ENCODE measurements at regions not wholly inside any gene's neighbourhood (a gene's known extent, or its start where the extent isn't known, plus 50 kb on each side); places are given as distances from the start of the nearest gene placed in this dataset.
"Not testable (repeated sequence)": the region's sequence is repeated elsewhere in the genome, so short reads cannot be mapped to it uniquely, and the experiment has no call there.

DNA sequence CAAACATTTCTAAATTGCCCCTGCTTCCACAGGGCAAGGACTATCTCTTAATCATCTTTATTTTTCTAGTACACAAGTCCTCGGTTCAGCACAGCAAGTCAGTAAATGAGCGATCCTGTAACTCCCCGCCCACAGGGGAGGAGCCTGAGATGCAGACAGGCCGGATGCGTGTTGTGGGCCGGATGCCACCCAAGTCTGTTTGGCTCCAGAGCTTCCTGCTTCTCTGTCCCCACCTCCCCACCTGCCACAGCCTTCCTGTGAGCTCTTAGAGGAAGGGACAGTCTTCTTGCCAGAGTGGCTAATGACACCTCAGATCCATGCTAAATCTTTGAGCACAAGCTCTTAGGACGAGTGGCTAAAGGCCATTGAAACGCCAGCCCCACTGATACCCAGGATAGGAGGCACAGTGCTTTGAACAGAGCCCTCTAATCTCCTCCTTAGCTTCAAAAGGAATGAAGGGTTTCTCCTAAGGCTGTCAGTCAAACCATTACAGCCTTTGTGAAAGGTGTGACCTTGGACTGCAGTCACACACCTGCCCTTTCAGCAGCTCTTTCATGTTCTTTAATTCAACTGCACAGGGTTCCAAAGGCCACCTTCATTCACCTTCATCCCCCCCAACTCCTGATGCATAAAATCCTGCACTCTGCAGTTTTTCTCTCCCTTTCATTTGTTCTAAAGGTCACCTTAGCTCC is 264.3 kb downstream of the TFAP2C start:
- no peak overlapping the region for H3K27ac Mint-ChIP-seq
- DNase-seq, result peak; percentile 71
- intact Hi-C loops (cut with micrococcal nuclease), result no loop called here
- peaks cover 4% of the 10 kb centered on the region for H3K4me1 Mint-ChIP-seq
- no peaks in the 10 kb centered on the region for H3K27me3 Mint-ChIP-seq
- no peaks in the 10 kb centered on the region for H3K9me3 Mint-ChIP-seq
- H3K36me3 Mint-ChIP-seq (ENCODE audit: low read depth), result no peaks in the 10 kb centered on the region
- no peak overlapping the region for H3K4me3 Mint-ChIP-seq

DNA sequence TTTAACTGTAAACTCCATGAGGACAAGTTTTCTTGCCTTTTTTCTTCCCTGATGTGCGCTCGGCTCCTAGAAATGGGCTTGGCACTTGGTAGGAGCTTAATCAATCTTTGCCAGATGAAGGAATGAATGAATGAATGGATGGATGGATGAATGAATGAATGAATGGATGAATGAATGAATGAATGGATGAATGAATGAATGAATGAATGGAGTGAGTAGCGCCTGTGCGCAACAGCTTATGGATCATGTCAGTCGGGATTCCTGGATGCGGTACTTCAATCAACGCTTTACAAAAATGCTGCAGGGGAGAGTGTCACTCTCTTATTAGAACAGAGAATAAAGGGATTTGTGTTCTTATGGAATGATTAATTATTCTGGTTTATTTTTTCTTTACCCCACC is 267.3 kb downstream of the TFAP2C start:
- no peak overlapping the region for H3K27ac Mint-ChIP-seq
- H3K4me3 Mint-ChIP-seq, result no peak overlapping the region
- H3K9me3 Mint-ChIP-seq, result no peaks in the 10 kb centered on the region
- intact Hi-C loops (cut with micrococcal nuclease), result no loop called here
- DNase-seq, result no peak
- no peaks in the 10 kb centered on the region for H3K36me3 Mint-ChIP-seq (ENCODE audit: low read depth)
- H3K4me1 Mint-ChIP-seq, result peaks cover 4% of the 10 kb centered on the region
- H3K27me3 Mint-ChIP-seq, result no peaks in the 10 kb centered on the region

DNA sequence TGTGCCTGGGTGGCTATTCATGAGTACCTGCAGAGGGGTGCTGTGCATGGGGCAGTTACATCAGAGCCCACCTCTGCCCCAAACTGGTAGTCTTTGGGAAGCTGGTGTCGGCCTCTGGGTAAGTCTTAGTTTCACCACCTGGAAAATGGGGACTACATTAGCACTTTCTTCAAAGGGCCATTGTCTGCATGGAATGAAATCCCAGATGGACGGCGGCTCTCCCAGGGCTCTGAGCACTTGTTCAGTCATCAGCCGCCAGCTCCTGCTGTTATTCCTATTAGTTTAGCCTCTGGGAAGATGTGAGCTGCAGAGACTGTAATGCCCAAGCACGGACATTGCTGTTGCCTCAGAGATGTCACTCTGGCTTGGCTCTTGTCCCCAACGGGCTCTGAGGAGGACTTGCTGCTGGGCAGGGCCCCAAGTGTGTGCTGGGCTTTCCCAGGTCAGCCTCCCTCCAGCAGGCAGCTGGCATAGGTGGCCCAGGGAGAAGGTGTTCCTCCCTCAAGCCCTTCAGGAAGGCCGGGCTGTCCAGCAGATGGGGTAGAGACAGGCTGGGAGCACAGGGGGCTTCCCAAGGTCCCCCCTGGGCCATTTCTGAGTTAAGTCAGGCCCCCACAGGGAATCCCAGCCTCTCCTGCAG is 268.3 kb downstream of the TFAP2C start:
- Mint-ChIP-seq H3K9me3 (no peaks in the 10 kb centered on the region), H3K4me1 (peaks cover 4% of the 10 kb centered on the region), H3K27ac (no peak overlapping the region), H3K4me3 (no peak overlapping the region), H3K36me3 (ENCODE audit: low read depth) (no peaks in the 10 kb centered on the region), H3K27me3 (no peaks in the 10 kb centered on the region)
- intact Hi-C loops (cut with micrococcal nuclease), result no loop called here
- no peak for DNase-seq

DNA sequence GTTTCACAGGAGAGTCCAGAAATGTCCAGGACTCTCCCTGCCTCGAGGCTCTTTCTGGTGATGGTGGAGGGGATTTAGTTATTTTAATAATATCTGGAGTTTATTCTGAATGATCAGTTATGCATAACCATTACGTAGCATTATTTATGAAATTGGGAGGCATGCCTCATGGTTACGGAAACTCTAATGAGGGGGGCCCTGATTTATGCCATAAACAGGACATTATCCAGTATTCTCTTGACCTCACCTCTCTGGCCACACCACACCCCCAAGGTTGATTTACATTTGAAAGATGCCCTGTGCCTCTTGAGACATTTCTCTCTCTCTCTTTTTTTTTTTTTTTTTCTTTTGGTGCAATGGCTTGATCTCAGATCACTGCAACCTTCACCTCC is 268.8 kb downstream of the TFAP2C start:
- H3K27me3 Mint-ChIP-seq, result no peaks in the 10 kb centered on the region
- H3K9me3 Mint-ChIP-seq, result no peaks in the 10 kb centered on the region
- no peak overlapping the region for H3K27ac Mint-ChIP-seq
- intact Hi-C loops (cut with micrococcal nuclease), result no loop called here
- H3K36me3 Mint-ChIP-seq (ENCODE audit: low read depth), result no peaks in the 10 kb centered on the region
- H3K4me1 Mint-ChIP-seq, result peaks cover 4% of the 10 kb centered on the region
- H3K4me3 Mint-ChIP-seq, result no peak overlapping the region
- no peak for DNase-seq

DNA sequence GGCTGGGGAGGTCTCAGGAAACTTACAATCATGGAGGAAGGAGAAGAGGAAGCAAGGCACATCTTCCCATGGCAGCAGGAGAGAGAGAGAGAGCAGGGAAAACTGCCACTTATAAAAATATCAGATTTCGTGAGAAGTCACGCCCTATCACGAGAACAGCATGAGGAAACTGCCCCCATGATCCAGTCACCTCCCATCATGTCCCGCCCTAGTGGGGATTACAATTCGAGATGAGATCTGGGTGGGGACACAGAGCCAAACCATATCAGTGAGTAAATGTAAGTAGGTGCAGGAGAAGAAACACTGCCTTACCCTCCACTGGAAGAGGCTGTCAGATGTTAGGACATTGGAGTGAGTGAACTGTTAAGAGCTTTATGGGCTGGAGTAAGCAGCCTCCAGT is 270.4 kb downstream of the TFAP2C start:
- H3K9me3 Mint-ChIP-seq, result no peaks in the 10 kb centered on the region

DNA sequence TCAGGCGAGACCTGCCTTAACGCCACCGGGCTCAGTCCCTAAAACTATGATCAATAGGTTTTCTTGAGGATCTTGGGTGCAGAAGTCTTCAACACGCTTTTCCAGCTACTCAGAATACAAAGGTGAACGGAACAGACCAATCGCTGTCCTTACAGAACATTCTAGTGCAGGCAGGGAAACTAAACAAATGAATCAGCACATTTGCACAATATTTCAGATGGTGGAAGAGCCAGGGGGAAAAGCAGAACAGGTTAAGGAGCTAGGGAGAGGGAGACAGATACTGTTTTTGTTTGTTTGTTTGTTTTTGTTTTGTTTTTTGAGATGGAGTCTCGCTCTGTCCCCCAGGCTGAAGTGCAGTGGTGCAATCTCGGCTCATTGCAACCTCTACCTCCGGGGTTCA is 271.1 kb downstream of the TFAP2C start:
- Mint-ChIP-seq H3K9me3 (no peaks in the 10 kb centered on the region), H3K27ac (no peak overlapping the region), H3K4me3 (no peak overlapping the region), H3K27me3 (no peaks in the 10 kb centered on the region), H3K36me3 (ENCODE audit: low read depth) (no peaks in the 10 kb centered on the region), H3K4me1 (no peaks in the 10 kb centered on the region)
- intact Hi-C loops (cut with micrococcal nuclease), result no loop called here
- DNase-seq, result no peak

More for the DNA sequence above, 270.4 kb downstream of the TFAP2C start:
- H3K4me1 Mint-ChIP-seq, result no peaks in the 10 kb centered on the region
- H3K27ac Mint-ChIP-seq, result no peak overlapping the region
- no peak for DNase-seq
- no peak overlapping the region for H3K4me3 Mint-ChIP-seq
- intact Hi-C loops (cut with micrococcal nuclease), result no loop called here
- no peaks in the 10 kb centered on the region for H3K36me3 Mint-ChIP-seq (ENCODE audit: low read depth)
- no peaks in the 10 kb centered on the region for H3K27me3 Mint-ChIP-seq

DNA sequence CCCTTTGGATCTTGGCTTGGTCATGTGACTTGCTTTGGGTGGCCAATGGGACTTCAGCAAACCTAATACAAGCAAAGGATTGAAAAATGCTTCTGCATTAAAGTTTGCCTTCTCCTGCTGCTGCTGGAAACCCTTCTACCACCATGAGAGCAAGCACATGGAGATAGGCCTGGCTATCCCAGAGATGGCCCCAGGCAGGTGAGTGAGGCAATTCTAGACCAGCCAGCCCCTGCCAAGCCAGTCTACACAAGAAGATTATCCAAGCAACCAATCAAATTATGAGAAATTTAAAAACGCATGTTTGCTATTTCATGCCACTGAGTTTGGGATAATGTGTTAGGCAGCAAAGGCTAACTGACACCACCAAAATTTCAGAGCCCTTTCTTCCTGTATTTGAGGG is 274.3 kb downstream of the TFAP2C start:
- no peak for DNase-seq
- intact Hi-C loops (cut with micrococcal nuclease), result no loop called here
- Mint-ChIP-seq H3K27me3 (no peaks in the 10 kb centered on the region), H3K4me1 (no peaks in the 10 kb centered on the region), H3K36me3 (ENCODE audit: low read depth) (no peaks in the 10 kb centered on the region), H3K9me3 (no peaks in the 10 kb centered on the region), H3K27ac (no peak overlapping the region), H3K4me3 (no peak overlapping the region)

DNA sequence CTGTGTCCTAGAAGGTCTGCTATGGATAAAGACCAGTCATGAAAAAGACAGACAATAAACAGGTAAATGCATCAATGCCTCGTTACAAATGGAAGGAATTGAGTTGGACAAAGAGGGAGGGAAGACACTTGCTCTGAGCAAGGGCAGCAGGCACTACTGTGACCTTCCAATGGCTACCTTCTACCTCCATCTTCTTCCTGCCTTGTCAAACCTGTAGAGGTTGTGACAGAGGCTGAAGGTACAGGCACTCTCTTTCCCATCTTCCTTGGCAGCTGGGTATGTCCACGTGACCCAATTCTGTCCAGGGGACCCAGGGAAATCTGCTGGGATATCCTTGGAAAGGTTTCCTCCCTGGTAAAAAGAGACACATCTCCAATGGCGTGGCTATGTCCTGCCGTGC is 274.8 kb downstream of the TFAP2C start:
- no peak for DNase-seq
- Mint-ChIP-seq H3K4me3 (no peak overlapping the region), H3K36me3 (ENCODE audit: low read depth) (no peaks in the 10 kb centered on the region), H3K27me3 (no peaks in the 10 kb centered on the region), H3K9me3 (no peaks in the 10 kb centered on the region), H3K27ac (no peak overlapping the region), H3K4me1 (no peaks in the 10 kb centered on the region)
- intact Hi-C loops (cut with micrococcal nuclease), result no loop called here

DNA sequence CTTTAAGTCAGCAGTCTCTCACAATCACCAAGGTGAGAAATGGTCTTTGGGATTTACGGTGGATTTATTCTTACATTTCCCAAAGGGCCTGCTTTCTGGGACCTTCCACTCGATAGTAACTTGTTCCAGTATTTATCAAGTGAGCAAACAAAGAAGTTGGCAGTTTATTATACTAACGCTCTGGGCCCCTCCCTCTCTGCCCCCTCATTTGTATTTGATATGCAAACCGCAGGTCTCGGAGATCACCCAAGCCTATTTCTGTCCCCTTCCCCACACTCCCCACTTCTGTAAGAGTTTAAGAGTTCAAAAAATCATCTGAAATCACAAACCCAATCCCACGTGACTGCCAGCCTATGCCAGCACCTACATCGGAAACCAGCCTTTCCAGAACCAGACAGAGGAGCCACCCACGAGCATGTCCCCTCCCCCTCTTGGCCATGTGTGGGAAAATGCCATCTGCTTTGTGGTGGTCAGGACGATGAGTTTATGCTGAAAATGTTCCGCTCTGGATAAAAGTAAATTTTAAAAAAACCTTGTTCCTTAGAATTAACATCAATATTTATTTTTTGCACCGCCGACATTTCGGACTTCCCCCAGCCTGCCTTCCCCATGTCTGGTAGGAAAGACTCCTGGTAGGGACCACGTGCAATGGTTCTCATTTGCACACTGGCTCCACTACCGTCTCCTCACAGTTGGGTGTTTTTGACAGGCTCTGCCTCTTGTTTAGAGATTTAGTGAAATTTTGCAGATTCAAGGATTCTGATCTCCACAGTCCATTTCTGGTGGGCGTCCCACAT is 281.0 kb downstream of the TFAP2C start:
- H3K4me1 Mint-ChIP-seq, result no peaks in the 10 kb centered on the region
- no peaks in the 10 kb centered on the region for H3K36me3 Mint-ChIP-seq (ENCODE audit: low read depth)
- H3K27me3 Mint-ChIP-seq, result no peaks in the 10 kb centered on the region
- H3K9me3 Mint-ChIP-seq, result no peaks in the 10 kb centered on the region
- H3K27ac Mint-ChIP-seq, result no peak overlapping the region
- H3K4me3 Mint-ChIP-seq, result no peak overlapping the region
- intact Hi-C loops (cut with micrococcal nuclease), result no loop called here
- DNase-seq, result no peak

DNA sequence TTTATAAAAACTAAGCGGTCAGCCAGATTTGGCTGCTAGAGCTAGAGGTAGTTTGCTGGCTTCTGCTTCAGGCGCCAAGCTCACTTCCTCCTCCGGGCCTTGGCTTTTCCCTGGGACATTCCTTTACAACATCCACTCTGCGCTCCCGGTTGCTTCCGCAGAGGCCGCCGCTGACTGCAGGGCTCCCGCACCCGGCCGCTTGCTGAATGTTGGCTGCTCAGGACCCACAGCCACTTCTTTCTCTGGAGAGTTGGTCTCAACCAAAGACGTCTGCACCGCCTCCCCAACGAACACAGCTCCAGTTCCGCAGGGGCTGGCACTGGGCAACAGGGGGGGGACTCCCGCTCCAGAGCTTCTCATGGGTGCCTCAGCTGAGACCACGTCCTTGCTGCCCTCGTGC is 282.8 kb downstream of the TFAP2C start:
- no peak for DNase-seq
- Mint-ChIP-seq H3K9me3 (no peaks in the 10 kb centered on the region), H3K36me3 (ENCODE audit: low read depth) (no peaks in the 10 kb centered on the region), H3K27ac (no peak overlapping the region), H3K4me1 (no peaks in the 10 kb centered on the region), H3K4me3 (no peak overlapping the region), H3K27me3 (no peaks in the 10 kb centered on the region)
- intact Hi-C loops (cut with micrococcal nuclease), result no loop called here

DNA sequence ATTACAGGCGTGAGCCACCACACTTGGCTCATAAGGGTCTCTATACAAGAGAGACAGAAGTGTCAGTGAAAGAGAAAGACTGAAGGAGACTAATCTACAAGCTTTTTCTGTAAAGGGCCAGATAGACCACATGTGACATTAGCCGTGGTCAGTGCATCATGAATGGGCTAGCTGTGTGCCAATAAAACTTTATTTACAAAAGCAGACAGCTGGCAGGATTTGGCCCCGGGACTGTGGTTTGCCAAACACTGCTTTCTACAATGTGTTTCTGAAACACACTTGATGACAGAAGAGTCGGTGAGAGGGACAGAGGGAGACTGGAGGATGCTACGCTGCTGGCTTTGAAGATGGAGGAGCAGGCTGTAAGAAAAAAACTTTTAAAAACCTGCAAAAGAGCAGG is 285.4 kb downstream of the TFAP2C start:
- Mint-ChIP-seq H3K9me3 (no peaks in the 10 kb centered on the region), H3K27me3 (no peaks in the 10 kb centered on the region), H3K4me1 (no peaks in the 10 kb centered on the region), H3K27ac (no peak overlapping the region), H3K36me3 (ENCODE audit: low read depth) (no peaks in the 10 kb centered on the region), H3K4me3 (no peak overlapping the region)
- DNase-seq, result no peak
- intact Hi-C loops (cut with micrococcal nuclease), result no loop called here

DNA sequence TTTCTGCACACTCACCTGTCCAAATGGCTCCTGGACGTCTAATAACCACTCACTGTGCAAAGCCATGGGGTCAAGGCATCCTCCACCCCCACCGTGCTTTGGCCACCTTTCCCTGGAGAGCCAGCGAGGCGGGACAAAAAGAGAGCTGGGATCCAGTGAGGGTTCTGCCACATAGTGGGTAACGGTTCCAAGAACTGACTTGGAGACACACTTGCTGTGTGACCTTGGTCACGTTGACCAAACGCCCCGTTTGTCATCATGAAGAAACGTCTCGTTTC is 287.2 kb downstream of the TFAP2C start:
- intact Hi-C loops (cut with micrococcal nuclease), result no loop called here
- no peak overlapping the region for H3K27ac Mint-ChIP-seq
- no peak overlapping the region for H3K4me3 Mint-ChIP-seq
- H3K9me3 Mint-ChIP-seq, result no peaks in the 10 kb centered on the region
- H3K27me3 Mint-ChIP-seq, result no peaks in the 10 kb centered on the region
- no peaks in the 10 kb centered on the region for H3K36me3 Mint-ChIP-seq (ENCODE audit: low read depth)
- no peak for DNase-seq
- no peaks in the 10 kb centered on the region for H3K4me1 Mint-ChIP-seq

DNA sequence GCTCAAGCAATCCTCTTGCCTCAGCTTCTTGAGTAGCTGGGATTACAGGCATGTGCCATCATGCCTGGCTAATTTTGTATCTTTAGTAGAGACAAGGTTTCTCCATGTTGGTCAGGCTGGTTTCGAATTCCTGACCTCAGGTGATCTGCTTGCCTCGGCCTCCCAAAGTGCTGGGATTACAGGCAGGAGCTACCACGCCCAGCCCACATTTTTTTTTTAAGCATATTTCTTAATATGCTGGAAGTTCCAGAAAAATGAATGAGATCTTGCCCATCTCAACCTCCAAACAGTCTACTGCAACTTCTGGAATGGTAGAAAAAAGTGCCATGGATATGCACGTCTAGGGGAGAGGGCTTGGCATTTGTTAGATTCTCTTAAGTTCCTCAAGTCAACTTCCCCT is 290.9 kb downstream of the TFAP2C start:
- intact Hi-C loops (cut with micrococcal nuclease); H3K9me3 Mint-ChIP-seq; H3K36me3 Mint-ChIP-seq (ENCODE audit: low read depth): not testable (repeated sequence)

DNA sequence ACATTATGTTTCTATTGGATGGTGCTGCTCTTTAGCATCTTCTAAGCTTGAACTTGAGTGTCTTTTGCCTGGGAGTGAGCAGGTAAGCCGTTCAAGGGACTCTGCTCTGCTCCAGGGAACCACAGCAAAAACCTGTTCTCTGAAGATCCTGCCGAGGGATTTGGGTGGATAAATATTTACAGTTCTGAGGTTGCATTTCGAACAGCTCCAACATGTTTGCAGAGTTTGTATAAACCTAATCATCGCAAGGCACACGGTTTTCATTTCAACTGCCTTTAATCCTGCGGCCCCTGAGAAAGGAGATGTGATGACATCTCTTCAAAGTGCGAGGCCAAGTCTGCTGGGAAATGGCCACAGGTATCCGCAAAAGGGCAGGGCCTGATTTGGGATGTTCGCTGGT is 293.4 kb downstream of the TFAP2C start:
- intact Hi-C loops (cut with micrococcal nuclease), result no loop called here
- Mint-ChIP-seq H3K36me3 (ENCODE audit: low read depth) (no peaks in the 10 kb centered on the region), H3K9me3 (peaks cover 4% of the 10 kb centered on the region), H3K27ac (no peak overlapping the region), H3K27me3 (peaks cover 44% of the 10 kb centered on the region), H3K4me3 (no peak overlapping the region), H3K4me1 (no peaks in the 10 kb centered on the region)
- DNase-seq, result no peak

More for the DNA sequence above, 290.9 kb downstream of the TFAP2C start:
- not testable (repeated sequence) for H3K27ac Mint-ChIP-seq, DNase-seq, H3K4me3 Mint-ChIP-seq, H3K4me1 Mint-ChIP-seq
- peaks cover 22% of the 10 kb centered on the region for H3K27me3 Mint-ChIP-seq

All from activated CD4-positive, alpha-beta T cell treated with anti-CD3 and anti-CD28 coated beads, Interleukin-2, amount 10 ng/mL, durations not matched to agents 24 days and 14 days (primary cell).